Neuronal stem cell (in vitro differentiated cells): ENCODE measurements at regions not wholly inside any gene's neighbourhood (a gene's known extent, or its start where the extent isn't known, plus 50 kb on each side); places are given as distances from the start of the nearest gene placed in this dataset.

Experiments used
- DNase-seq: peaks from one replicate; pipeline ENCODE4 v3.0.0-alpha.2; 2013; ENCODE audit warnings: low spot score
- H2AFZ ChIP-seq: one replicate; pipeline ENCODE4 v1.6.1; 2013; ENCODE audit warnings: mild to moderate bottlenecking, low read length, inconsistent platforms
- H2AK5ac ChIP-seq: 2 replicates; pipeline ENCODE4 v1.6.1; 2013; ENCODE audit warnings: low read depth, mild to moderate bottlenecking, inconsistent platforms, low read length, moderate library complexity, mixed read lengths
- H2BK120ac ChIP-seq: 2 replicates; pipeline ENCODE4 v1.6.1; 2013; ENCODE audit warnings: low read depth, mild to moderate bottlenecking, inconsistent platforms, low read length, moderate library complexity, mixed read lengths
- H2BK12ac ChIP-seq: one replicate; pipeline ENCODE4 v1.6.1; 2013; ENCODE audit warnings: low read length, inconsistent platforms
- H2BK15ac ChIP-seq: 2 replicates; pipeline ENCODE4 v1.6.1; 2013; ENCODE audit warnings: mild to moderate bottlenecking, low read length, inconsistent platforms, mixed read lengths
- H2BK5ac ChIP-seq: one replicate; pipeline ENCODE4 v1.6.1; 2013; ENCODE audit warnings: inconsistent platforms, mild to moderate bottlenecking, low read length, moderate library complexity
- H3K14ac ChIP-seq: one replicate; pipeline ENCODE4 v1.6.1; 2013; ENCODE audit warnings: low read length, inconsistent platforms
- H3K18ac ChIP-seq: 2 replicates; pipeline ENCODE4 v1.6.1; 2013; ENCODE audit warnings: low read length, inconsistent platforms
- H3K23ac ChIP-seq: 2 replicates; pipeline ENCODE4 v1.6.1; 2013; ENCODE audit warnings: low read depth, mild to moderate bottlenecking, mixed read lengths, low read length, inconsistent platforms; ENCODE audit not compliant: poor library complexity
- H3K27ac ChIP-seq: replicated peaks from 3 replicates; pipeline ENCODE4 v1.5.1; 2013; ENCODE audit warnings: low read length, inconsistent platforms
- H3K27me3 ChIP-seq, 3 experiments: 2 replicates each; pipeline ENCODE4 v1.6.1; 2013; ENCODE audit warnings: low read length in 3 of 3, mild to moderate bottlenecking in 2 of 3, inconsistent platforms in 1 of 3, low read depth in 1 of 3, mixed read lengths in 1 of 3, moderate library complexity in 1 of 3; ENCODE audit not compliant: control insufficient read depth in 3 of 3, insufficient read depth in 3 of 3
- H3K36me3 ChIP-seq, 2 donors: replicated peaks in 1 of 2; 2 replicates each; pipeline ENCODE4 v1.6.1; 2013; ENCODE audit warnings: low read length in 2 of 2; ENCODE audit not compliant: control insufficient read depth in 2 of 2, insufficient read depth in 2 of 2
- H3K4ac ChIP-seq: 2 replicates; pipeline ENCODE4 v1.6.1; 2013; ENCODE audit warnings: inconsistent platforms, mild to moderate bottlenecking, low read length, moderate library complexity
- H3K4me1 ChIP-seq, 2 donors: 1 replicate in 1 of 2; 2 replicates in 1 of 2; pipeline ENCODE4 v1.6.1; 2013; ENCODE audit warnings: low read length in 2 of 2, low read depth in 1 of 2; ENCODE audit not compliant: control insufficient read depth in 2 of 2, insufficient read depth in 1 of 2
- H3K4me2 ChIP-seq: one replicate; pipeline ENCODE4 v1.6.1; 2013; ENCODE audit warnings: mild to moderate bottlenecking, low read length, inconsistent platforms; ENCODE audit not compliant: insufficient read depth, poor library complexity, severe bottlenecking
- H3K4me3 ChIP-seq, 2 donors: 2 replicates each; pipeline ENCODE4 v1.5.1; 2013; ENCODE audit warnings: low read length in 2 of 2, mild to moderate bottlenecking in 2 of 2, inconsistent platforms in 1 of 2, moderate library complexity in 1 of 2
- H3K79me1 ChIP-seq: one replicate; pipeline ENCODE4 v1.6.1; 2013; ENCODE audit warnings: low read depth, mild to moderate bottlenecking, inconsistent platforms, low read length, moderate library complexity
- H3K9ac ChIP-seq: one replicate; pipeline ENCODE4 v1.6.1; 2013; ENCODE audit warnings: mild to moderate bottlenecking, low read depth, low read length, inconsistent platforms; ENCODE audit not compliant: poor library complexity
- H3K9me3 ChIP-seq, 2 donors: replicated peaks in 1 of 2; 2 replicates each; pipeline versions ENCODE3 to v1.6.1; 2013; ENCODE audit warnings: low read length in 2 of 2, mild to moderate bottlenecking in 2 of 2, inconsistent platforms in 1 of 2, low read depth in 1 of 2, mixed read lengths in 1 of 2, moderate library complexity in 1 of 2; ENCODE audit not compliant: control insufficient read depth in 2 of 2, insufficient read depth in 1 of 2
- H4K8ac ChIP-seq: one replicate; pipeline ENCODE4 v1.6.1; 2013; ENCODE audit warnings: low read depth, mild to moderate bottlenecking, inconsistent platforms, low read length, moderate library complexity
- H4K91ac ChIP-seq: one replicate; pipeline ENCODE4 v1.6.1; 2013; ENCODE audit warnings: low read length, low read depth, mild to moderate bottlenecking, inconsistent platforms; ENCODE audit not compliant: poor library complexity
- WGBS, 2 donors: extraction: QIAGEN DNeasy Blood & Tissue Kit; methylation state at CpG; one replicate each; pipeline ENCODE4 v1.1.7; 2013; ENCODE audit warnings: missing lambda C conversion rate in 2 of 2, mixed read lengths in 1 of 2; ENCODE audit not compliant: insufficient read length in 2 of 2, insufficient replicate concordance in 1 of 2; ENCODE audit errors: extremely low coverage in 2 of 2; 5-methylcytosine and 5-hydroxymethylcytosine counted together

DNA sequence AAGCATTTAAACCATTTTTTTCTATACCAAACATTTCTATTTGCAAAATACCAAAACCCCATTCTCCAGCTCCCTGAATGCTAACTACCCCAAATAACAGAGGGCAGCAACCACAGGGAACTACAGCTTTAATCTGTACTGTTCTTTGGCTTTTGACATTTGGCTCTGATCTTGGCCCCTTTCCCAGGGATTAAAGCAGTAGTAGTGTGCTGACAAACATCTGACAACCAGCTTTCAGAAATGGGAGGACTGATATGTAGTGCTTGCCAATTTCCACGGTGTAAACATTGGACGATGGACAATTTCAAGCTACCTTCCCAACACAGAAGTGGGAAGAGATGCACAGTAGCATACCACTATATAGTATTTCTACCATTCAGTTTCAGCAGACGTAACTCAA lies 88.4 kb upstream of the TEAD1 start:
- H3K9ac ChIP-seq: no peak overlapping the region
- no peak overlapping the region for H3K27ac ChIP-seq
- H3K18ac ChIP-seq: no peak overlapping the region
- H3K23ac ChIP-seq: no peak overlapping the region
- H3K9me3 ChIP-seq: no peaks in the 10 kb centered on the region
- no peak overlapping the region for H2BK12ac ChIP-seq
- no peak overlapping the region for H2BK120ac ChIP-seq
- no peak for DNase-seq
- no peaks in the 10 kb centered on the region for H3K27me3 ChIP-seq
- H2BK15ac ChIP-seq: no peak overlapping the region
- peaks cover 6 to 8% of the 10 kb centered on the region in 2 donors for H3K4me1 ChIP-seq
- no CpG with 5 or more reads among the region's 3 CpGs for WGBS, 2 donors
- no peak overlapping the region for H2BK5ac ChIP-seq
- H4K8ac ChIP-seq: no peak overlapping the region
- H3K14ac ChIP-seq: no peak overlapping the region
- H2AFZ ChIP-seq: no peak overlapping the region
- no peak overlapping the region for H3K4me2 ChIP-seq
- no peak overlapping the region for H2AK5ac ChIP-seq
- H3K4ac ChIP-seq: no peak overlapping the region
- H3K79me1 ChIP-seq: no peaks in the 10 kb centered on the region
- no peak overlapping the region for H3K4me3 ChIP-seq
- no peaks in the 10 kb centered on the region for H3K36me3 ChIP-seq
- H4K91ac ChIP-seq: no peak overlapping the region

GRCh38 chr11:12587333-12587991 lies 86.8 kb upstream of the TEAD1 start:
- no peak overlapping the region for H3K27ac ChIP-seq
- no CpG with 5 or more reads among the region's 6 CpGs for WGBS, 2 donors
- no peak overlapping the region for H2BK120ac ChIP-seq

DNA sequence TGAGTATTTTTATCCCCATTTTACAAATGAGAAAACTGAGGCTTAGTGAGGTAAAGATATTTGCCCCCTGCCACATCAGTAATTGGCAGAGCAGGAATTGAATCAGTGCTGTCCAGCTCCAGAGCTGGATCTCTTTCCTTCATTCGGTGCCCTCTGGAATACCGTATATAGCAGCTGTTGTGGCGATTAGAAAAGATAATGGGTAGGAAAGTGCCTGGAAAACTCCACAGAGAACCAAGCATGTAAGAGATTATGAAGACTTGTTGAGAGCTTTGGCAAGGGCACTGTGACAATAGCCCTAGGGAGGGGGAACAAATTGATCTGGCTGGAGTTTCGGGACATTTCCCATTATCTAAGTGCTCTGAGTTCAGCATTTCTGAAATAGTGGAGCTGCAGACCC lies 82.5 kb upstream of the TEAD1 start:
- Histone ChIP-seq H3K18ac (no peak overlapping the region), H2BK5ac (no peak overlapping the region), H2AFZ (no peak overlapping the region), H3K27me3 (no peaks in the 10 kb centered on the region), H3K27ac (no peak overlapping the region), H3K4me3 (no peak overlapping the region), H3K23ac (no peak overlapping the region), H3K4ac (no peak overlapping the region), H4K91ac (no peak overlapping the region), H2BK12ac (no peak overlapping the region), H3K9me3 (peaks cover 0 to 1% of the 10 kb centered on the region in 2 donors), H4K8ac (no peak overlapping the region), H3K36me3 (no peaks in the 10 kb centered on the region), H3K4me2 (no peak overlapping the region), H2AK5ac (no peak overlapping the region), H2BK120ac (no peak overlapping the region), H3K14ac (no peak overlapping the region), H3K4me1 (peaks cover 5 to 6% of the 10 kb centered on the region in 2 donors), H3K79me1 (no peaks in the 10 kb centered on the region), H2BK15ac (no peak overlapping the region), H3K9ac (no peak overlapping the region)
- no peak for DNase-seq
- WGBS, 2 donors: no CpG with 5 or more reads among the region's 4 CpGs

More at GRCh38 chr11:12587333-12587991, 86.8 kb upstream of the TEAD1 start:
- Histone ChIP-seq H3K4me2 (no peak overlapping the region), H3K9ac (no peak overlapping the region), H3K9me3 (no peaks in the 10 kb centered on the region), H3K4ac (no peak overlapping the region), H3K4me3 (no peak overlapping the region), H3K79me1 (no peaks in the 10 kb centered on the region), H3K36me3 (no peaks in the 10 kb centered on the region), H3K27me3 (no peaks in the 10 kb centered on the region), H2AFZ (peak overlapping the region; percentile 83), H2BK5ac (no peak overlapping the region), H2BK12ac (no peak overlapping the region), H2AK5ac (no peak overlapping the region), H4K8ac (no peak overlapping the region), H3K14ac (no peak overlapping the region), H4K91ac (no peak overlapping the region), H3K18ac (no peak overlapping the region), H3K4me1 (peaks cover 5 to 6% of the 10 kb centered on the region in 2 donors), H2BK15ac (no peak overlapping the region), H3K23ac (no peak overlapping the region)
- no peak for DNase-seq

DNA sequence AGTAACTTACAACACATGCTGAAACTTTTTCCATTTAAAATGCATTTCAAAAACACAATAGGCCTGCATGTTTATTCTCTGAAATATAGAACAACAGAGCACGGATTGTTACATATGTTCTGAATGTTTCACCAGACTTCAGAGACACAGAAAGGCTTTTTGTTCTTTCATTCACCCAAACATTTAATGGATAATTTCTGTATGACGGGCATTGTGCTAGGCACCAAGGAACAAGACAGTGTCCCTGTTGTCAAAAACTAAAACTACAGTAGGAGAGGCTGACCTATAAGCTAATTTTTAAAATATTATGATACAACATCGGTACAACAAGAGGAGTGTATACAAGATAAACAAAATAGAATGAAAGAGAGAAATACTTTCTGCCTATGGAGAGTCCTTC lies 81.9 kb upstream of the TEAD1 start:
- no peak overlapping the region for H2AK5ac ChIP-seq
- H2BK5ac ChIP-seq: no peak overlapping the region
- WGBS, 2 donors: no CpG with 5 or more reads among the region's 3 CpGs
- H3K27me3 ChIP-seq: no peaks in the 10 kb centered on the region
- no peaks in the 10 kb centered on the region for H3K36me3 ChIP-seq
- H2BK120ac ChIP-seq: no peak overlapping the region
- peaks cover 5% of the 10 kb centered on the region in 2 donors for H3K4me1 ChIP-seq
- H3K27ac ChIP-seq: no peak overlapping the region
- no peak overlapping the region for H2BK12ac ChIP-seq
- no peak overlapping the region for H3K4me3 ChIP-seq
- no peak overlapping the region for H3K14ac ChIP-seq
- H4K91ac ChIP-seq: no peak overlapping the region
- H3K23ac ChIP-seq: no peak overlapping the region
- no peak overlapping the region for H3K18ac ChIP-seq
- H2AFZ ChIP-seq: no peak overlapping the region
- H3K9ac ChIP-seq: no peak overlapping the region
- H3K4me2 ChIP-seq: no peak overlapping the region
- no peak overlapping the region for H4K8ac ChIP-seq
- H3K9me3 ChIP-seq: peaks cover 0 to 3% of the 10 kb centered on the region in 2 donors
- no peaks in the 10 kb centered on the region for H3K79me1 ChIP-seq
- no peak overlapping the region for H3K4ac ChIP-seq
- H2BK15ac ChIP-seq: no peak overlapping the region
- no peak for DNase-seq
